ENCODE measurements at regions not wholly inside any gene's neighbourhood (a gene's known extent, or its start where the extent isn't known, plus 50 kb on each side); places are given as distances from the start of the nearest gene placed in this dataset.
A peak's percentile ranks its signal among the peaks of the same experiment; 100 is the strongest.

DNA sequence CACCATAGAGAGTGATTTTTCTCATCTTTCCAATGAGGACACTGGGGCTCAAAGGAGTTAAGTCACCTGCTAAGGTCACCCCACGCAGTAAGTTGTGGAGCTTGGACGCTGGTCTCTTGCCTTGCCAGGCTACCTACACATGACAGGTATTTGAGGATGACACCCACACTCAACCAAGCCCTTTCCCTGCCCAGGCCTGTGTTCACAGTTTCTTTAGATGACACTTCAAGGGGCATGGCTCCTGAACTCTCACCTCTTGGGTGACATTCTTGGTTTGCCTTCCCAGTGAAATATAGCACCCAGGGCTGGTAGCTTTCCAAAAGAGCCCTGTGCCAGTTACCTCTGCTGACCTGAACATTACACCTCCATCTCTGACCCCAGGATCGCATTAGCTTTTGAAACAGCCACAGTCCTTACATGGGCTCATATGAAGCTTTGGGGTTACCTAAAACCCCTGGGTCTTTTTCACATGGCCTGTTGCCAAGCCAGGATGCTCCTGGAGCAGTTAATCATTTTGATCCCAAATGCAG lies 148.0 kb downstream of the RPLP1 start:
- no peak for DNase-seq
- TF ChIP-seq GATA1 (IDR thresholded peaks at IDR 0.05; ENCODE audit: low read depth, low read length) (no peak), POLR2A (IDR thresholded peaks at IDR 0.05; ENCODE audit: low read length) (no peak)

GRCh38 chr15:69601711-69602504 lies 149.3 kb downstream of the RPLP1 start:
- DNase-seq = no peak
- TF ChIP-seq POLR2A (IDR thresholded peaks at IDR 0.05; ENCODE audit: low read length) (no peak), GATA1 (IDR thresholded peaks at IDR 0.05; ENCODE audit: low read depth, low read length) (no peak)

DNA sequence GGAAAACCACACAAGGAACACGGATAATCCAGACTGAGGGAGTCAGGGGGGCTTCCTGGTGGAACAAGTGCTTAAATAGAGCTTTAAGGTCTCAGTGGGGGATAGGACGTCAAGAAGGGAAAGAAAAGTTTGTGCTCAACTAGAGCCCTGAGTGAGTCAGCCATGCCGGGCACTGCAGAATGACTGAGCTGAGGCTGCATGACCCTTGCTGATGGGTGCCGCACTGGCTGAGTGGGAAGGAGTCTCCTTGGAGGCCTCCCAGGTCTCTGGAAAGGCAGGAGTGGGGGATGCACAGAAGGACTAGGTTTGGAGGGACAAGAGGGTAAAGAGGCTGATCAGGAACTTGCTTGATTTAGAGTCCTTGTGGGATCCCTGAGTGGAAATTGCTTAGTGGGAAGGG lies 150.3 kb downstream of the RPLP1 start:
- TF ChIP-seq POLR2A (IDR thresholded peaks at IDR 0.05; ENCODE audit: low read length) (no peak), GATA1 (IDR thresholded peaks at IDR 0.05; ENCODE audit: low read depth, low read length) (no peak)
- DNase-seq = no peak

GRCh38 chr15:69603369-69604071 lies 150.9 kb downstream of the RPLP1 start:
- TF ChIP-seq GATA1 (IDR thresholded peaks at IDR 0.05; ENCODE audit: low read depth, low read length) (no peak), POLR2A (IDR thresholded peaks at IDR 0.05; ENCODE audit: low read length) (no peak)
- DNase-seq = no peak

DNA sequence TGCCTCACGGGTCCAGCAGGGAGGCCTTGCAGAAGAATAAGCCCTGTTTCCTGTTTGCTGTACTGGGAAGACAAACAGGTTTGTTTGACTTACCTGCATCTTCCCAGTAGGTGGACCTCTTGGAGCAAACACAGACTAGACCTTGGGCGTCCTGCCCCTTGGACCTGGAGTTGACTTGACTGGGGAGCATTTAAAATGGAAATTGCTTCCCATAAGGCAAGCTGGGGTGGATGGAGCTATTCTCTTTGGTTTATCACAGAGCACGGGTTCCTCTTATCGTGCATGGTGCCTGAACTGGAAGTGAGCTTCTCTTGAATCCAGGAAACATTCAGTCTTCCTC lies 151.4 kb downstream of the RPLP1 start:
- no peak for DNase-seq
- no peak for TF ChIP-seq GATA1 (IDR thresholded peaks at IDR 0.05; ENCODE audit: low read depth, low read length)
- TF ChIP-seq POLR2A (IDR thresholded peaks at IDR 0.05; ENCODE audit: low read length) = no peak

DNA sequence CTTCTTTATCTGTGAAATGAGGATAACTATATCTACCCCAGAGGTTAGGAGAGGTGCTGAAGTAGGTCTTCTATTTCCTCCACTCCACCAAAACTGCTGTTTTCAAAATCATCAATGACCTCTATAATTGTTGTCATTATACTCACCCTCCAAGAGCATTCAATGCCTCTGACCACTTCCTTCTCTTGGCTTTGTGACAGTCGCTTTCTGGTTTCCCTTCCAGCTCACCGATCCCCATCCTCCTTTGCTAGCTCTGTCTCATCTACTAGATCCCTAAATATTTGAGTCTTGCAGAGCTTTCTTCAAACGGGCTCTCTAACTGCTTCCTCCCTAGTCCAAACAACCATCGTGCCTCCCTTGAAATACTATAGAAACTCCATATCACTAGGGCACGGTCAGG lies 153.5 kb downstream of the RPLP1 start:
- TF ChIP-seq POLR2A (IDR thresholded peaks at IDR 0.05; ENCODE audit: low read length) (no peak), GATA1 (IDR thresholded peaks at IDR 0.05; ENCODE audit: low read depth, low read length) (no peak)
- DNase-seq = no peak

GRCh38 chr15:69606921-69607500 lies 154.4 kb downstream of the RPLP1 start:
- DNase-seq = no peak
- TF ChIP-seq POLR2A (IDR thresholded peaks at IDR 0.05; ENCODE audit: low read length) (no peak), GATA1 (IDR thresholded peaks at IDR 0.05; ENCODE audit: low read depth, low read length) (no peak)

- no peak for DNase-seq
- no peak for TF ChIP-seq GATA1 (IDR thresholded peaks at IDR 0.05; ENCODE audit: low read depth, low read length)
- TF ChIP-seq POLR2A (IDR thresholded peaks at IDR 0.05; ENCODE audit: low read length) = no peak
Measured at GRCh38 chr15:69608661-69609060, 156.0 kb downstream of the RPLP1 start.

DNA sequence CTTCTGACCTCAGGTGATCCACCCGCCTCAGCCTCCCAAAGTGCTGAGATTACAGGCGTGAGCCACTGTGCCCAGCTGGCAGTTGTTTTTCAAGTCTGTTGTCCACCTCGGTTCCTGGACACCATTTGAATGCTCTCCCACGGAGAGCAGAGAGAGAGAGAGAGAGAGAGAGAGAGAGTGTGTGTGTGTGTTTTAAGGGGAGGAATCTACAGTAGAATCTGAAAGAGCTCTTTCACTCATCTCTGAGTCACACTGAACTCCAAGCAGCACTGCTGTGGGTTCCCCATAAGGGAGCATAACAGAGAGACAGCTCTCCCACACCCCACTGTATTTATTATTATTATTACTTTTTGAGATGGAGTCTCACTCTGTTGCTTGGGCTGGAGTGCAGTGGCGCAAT lies 156.6 kb downstream of the RPLP1 start:
- no peak for DNase-seq
- TF ChIP-seq GATA1 (IDR thresholded peaks at IDR 0.05; ENCODE audit: low read depth, low read length) (no peak), POLR2A (IDR thresholded peaks at IDR 0.05; ENCODE audit: low read length) (no peak)

GRCh38 chr15:69609776-69610175 lies 157.2 kb downstream of the RPLP1 start:
- no peak for DNase-seq
- TF ChIP-seq POLR2A (IDR thresholded peaks at IDR 0.05; ENCODE audit: low read length) = no peak
- TF ChIP-seq GATA1 (IDR thresholded peaks at IDR 0.05; ENCODE audit: low read depth, low read length) = no peak

- no peak for DNase-seq
- TF ChIP-seq POLR2A (IDR thresholded peaks at IDR 0.05; ENCODE audit: low read length) = peak; percentile 44
- TF ChIP-seq GATA1 (IDR thresholded peaks at IDR 0.05; ENCODE audit: low read depth, low read length) = no peak
Measured at GRCh38 chr15:69610277-69610676, 157.7 kb downstream of the RPLP1 start.

DNA sequence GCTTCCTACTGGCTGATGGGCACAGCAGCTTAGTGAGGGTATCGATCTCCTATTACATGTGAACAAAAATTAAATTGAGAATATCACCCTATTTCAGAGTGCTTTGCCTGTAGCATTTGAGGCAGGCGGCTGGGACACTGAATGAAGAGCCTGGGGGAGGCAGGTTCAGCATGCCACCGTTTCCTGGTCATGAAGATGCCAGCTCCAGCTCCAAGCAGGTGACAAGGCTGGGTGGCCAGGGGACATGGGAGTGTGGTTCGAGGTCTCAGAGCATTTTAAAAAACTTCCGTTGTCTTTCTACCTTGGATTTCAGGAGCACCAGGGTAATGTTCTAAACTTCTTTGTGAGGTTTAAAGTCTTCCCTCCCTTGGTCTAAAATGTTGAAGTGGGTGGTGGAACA lies 158.2 kb downstream of the RPLP1 start:
- TF ChIP-seq GATA1 (IDR thresholded peaks at IDR 0.05; ENCODE audit: low read depth, low read length) = no peak
- TF ChIP-seq POLR2A (IDR thresholded peaks at IDR 0.05; ENCODE audit: low read length) = no peak
- DNase-seq = no peak

- TF ChIP-seq GATA1 (IDR thresholded peaks at IDR 0.05; ENCODE audit: low read depth, low read length) = no peak
- no peak for TF ChIP-seq POLR2A (IDR thresholded peaks at IDR 0.05; ENCODE audit: low read length)
- DNase-seq = no peak
Measured at GRCh38 chr15:69612112-69612511, 159.5 kb downstream of the RPLP1 start.

GRCh38 chr15:69613182-69613581 lies 160.6 kb downstream of the RPLP1 start:
- no peak for DNase-seq
- no peak for TF ChIP-seq POLR2A (IDR thresholded peaks at IDR 0.05; ENCODE audit: low read length)
- no peak for TF ChIP-seq GATA1 (IDR thresholded peaks at IDR 0.05; ENCODE audit: low read depth, low read length)
